IPS-15b (cell line): ENCODE measurements at regions not wholly inside any gene's neighbourhood (a gene's known extent, or its start where the extent isn't known, plus 50 kb on each side); places are given as distances from the start of the nearest gene placed in this dataset.

Experiments used
- H3K27me3 ChIP-seq: one replicate; pipeline ENCODE4 v1.6.1; 2013; ENCODE audit warnings: low read length; ENCODE audit not compliant: control insufficient read depth, insufficient read depth
- H3K36me3 ChIP-seq: one replicate; pipeline ENCODE4 v1.6.1; 2013; ENCODE audit warnings: low read length; ENCODE audit not compliant: control insufficient read depth, insufficient read depth
- H3K4me1 ChIP-seq: one replicate; pipeline ENCODE4 v1.6.1; 2013; ENCODE audit warnings: mild to moderate bottlenecking, low read length; ENCODE audit not compliant: control insufficient read depth, insufficient read depth
- H3K4me3 ChIP-seq: one replicate; pipeline ENCODE4 v1.5.1; 2013; ENCODE audit warnings: low read depth, low read length
- H3K9ac ChIP-seq: one replicate; pipeline ENCODE4 v1.6.1; 2013; ENCODE audit warnings: low read depth, mild to moderate bottlenecking, low read length
- H3K9me3 ChIP-seq: one replicate; pipeline ENCODE4 v1.6.1; 2013; ENCODE audit warnings: mild to moderate bottlenecking, low read length; ENCODE audit not compliant: control insufficient read depth, insufficient read depth

DNA sequence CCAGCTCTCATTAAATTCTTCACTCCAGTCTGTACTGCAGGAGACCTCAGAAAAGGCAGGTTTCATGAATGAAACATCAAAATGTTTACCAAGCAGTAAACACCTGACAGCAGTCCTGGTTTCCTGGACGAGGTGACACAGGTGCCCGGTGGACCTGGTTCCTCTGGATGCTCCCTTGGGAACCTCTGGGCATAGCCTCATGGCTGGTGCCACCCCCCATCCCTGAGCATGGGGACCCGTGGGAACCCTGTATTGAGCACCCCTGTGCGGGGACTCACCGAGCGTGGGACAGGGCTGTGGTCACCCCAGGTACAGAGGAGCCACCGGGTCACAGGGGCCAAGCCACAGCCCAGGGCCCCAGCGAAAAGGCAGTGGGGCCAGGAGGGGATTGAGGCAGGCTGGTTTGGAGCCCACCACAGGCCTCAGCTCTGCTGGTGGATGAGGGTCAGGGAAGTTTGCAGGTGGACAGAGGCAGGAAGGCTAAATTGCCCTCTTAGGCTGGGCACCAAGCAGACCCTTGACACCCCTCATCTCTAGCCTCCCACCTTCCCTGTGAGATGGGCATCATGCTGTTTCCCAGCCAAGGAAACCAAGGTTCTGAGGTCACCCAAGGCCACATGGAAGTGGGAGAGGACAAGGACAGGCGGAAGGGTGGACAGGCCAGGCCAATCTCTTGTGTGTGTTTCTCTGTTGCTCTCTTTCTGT, 158.4 kb downstream of the PTPRU start:
- Histone ChIP-seq H3K9me3 (no peaks in the 10 kb centered on the region), H3K9ac (no peak overlapping the region), H3K27me3 (no peaks in the 10 kb centered on the region), H3K4me1 (no peaks in the 10 kb centered on the region), H3K36me3 (no peaks in the 10 kb centered on the region), H3K4me3 (no peak overlapping the region)

DNA sequence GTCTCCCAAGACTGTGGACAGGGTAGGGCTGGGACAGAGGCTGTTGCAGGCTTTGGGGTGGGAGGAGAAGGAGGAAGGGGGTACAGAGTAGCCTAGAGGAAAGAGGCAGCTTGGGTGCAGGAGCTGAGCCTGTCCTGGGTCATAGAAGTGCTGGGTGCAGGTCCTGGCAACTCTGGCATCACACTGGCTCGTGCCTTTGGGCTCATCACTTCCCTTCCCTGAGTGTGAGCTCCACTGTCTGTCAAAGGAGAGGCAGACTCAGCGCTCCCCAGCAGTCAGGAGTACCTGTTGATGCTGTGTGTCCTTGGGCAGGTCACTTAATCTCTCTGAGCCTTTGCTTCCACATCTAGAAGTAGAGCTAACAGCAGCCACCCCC, 157.1 kb downstream of the PTPRU start:
- Histone ChIP-seq H3K4me1 (no peaks in the 10 kb centered on the region), H3K27me3 (no peaks in the 10 kb centered on the region), H3K9ac (no peak overlapping the region), H3K36me3 (no peaks in the 10 kb centered on the region), H3K4me3 (no peak overlapping the region), H3K9me3 (no peaks in the 10 kb centered on the region)

DNA sequence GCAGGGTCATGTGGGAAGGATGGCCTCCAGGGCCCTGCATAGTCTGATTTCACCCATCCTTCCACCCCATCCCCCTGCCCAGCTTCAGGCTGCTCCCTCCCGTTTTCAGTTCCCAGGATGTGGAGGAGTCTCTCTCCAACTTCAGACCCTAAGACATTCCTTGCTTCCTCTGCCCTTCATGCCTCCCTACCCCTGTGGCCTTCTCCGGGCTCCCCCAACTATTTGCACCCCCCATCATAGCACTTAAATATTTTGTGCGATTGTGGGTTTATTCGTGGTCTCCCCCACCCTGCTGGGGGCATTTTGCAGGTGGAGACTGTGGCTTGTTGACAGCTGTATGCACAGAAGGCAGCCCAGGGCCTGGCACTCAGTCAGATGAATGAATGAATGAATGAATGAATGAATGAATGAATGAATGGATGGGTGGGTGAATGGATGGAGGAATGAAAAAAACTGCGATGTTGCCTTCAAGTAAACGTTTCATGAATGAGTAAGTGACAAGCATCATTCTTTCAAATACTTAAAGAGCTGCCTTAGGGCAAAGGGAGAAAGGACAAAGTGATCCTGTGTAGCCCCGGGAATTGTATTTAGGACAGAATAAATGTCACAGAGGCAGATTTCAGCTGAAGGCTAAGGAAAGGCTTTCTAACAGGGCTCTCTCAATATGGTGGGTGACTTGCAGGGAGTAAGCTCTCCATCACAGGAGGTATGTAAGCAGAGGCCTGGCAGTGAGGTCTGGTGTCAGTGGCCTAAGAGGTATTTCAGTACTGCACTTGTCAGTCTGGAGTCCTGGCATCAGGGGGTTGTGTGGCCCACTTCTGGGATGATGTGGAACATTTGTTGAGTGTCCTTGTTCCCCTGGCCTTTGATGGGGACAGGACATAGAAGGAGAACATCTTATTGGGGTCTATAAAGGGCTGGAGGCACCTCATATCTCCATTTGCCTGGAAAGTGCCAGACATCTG, 156.4 kb downstream of the PTPRU start:
- Histone ChIP-seq H3K9ac (no peak overlapping the region), H3K27me3 (no peaks in the 10 kb centered on the region), H3K4me3 (no peak overlapping the region), H3K36me3 (no peaks in the 10 kb centered on the region), H3K4me1 (no peaks in the 10 kb centered on the region), H3K9me3 (no peaks in the 10 kb centered on the region)

DNA sequence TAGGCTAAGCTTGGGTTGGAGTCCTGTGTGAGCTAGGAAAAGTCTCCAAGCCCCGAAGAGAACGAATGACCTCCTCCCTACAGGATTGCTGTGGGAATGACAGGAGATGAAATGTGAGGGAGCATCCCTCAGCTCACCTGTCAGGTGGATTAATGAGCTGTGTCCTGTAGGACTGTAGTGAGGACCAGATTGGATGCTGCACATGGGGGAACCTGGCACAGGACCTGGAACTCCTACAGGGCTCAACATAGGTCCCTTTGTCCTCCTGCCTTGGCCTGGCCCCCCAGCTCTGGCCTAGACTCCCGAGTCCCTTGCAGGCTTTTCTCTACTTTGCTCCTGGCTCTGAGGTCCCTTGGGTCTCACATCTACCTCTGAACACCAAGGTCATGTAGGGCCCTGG, 155.7 kb downstream of the PTPRU start:
- Histone ChIP-seq H3K9ac (no peak overlapping the region), H3K36me3 (no peaks in the 10 kb centered on the region), H3K27me3 (no peaks in the 10 kb centered on the region), H3K4me3 (no peak overlapping the region), H3K9me3 (no peaks in the 10 kb centered on the region), H3K4me1 (no peaks in the 10 kb centered on the region)

DNA sequence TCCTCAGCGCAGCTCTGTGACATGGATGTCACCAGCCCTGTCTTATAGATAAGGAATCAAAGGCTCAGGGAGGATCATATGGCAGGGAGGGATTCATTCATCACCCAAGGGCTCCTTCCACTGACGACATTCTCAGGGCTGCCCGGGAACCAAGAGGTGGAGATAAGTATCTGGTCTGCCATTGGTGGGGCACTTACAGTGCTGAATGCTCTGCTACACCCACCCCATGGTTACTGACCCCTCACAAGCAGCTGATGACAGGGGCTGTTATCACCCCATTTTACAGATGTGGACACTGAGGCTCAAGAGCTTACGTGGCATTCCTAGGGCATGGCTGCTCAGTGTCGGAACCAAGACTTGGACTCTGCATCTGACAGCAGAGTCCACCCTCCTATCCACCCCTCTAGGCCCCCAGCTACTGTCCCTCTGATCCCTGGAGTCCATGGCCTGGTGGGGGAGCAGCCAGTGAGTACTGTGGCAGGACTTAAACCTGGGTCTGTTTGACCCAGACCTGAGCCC, 155.1 kb downstream of the PTPRU start:
- Histone ChIP-seq H3K36me3 (no peaks in the 10 kb centered on the region), H3K4me1 (no peaks in the 10 kb centered on the region), H3K27me3 (no peaks in the 10 kb centered on the region), H3K9ac (no peak overlapping the region), H3K4me3 (no peak overlapping the region), H3K9me3 (no peaks in the 10 kb centered on the region)

DNA sequence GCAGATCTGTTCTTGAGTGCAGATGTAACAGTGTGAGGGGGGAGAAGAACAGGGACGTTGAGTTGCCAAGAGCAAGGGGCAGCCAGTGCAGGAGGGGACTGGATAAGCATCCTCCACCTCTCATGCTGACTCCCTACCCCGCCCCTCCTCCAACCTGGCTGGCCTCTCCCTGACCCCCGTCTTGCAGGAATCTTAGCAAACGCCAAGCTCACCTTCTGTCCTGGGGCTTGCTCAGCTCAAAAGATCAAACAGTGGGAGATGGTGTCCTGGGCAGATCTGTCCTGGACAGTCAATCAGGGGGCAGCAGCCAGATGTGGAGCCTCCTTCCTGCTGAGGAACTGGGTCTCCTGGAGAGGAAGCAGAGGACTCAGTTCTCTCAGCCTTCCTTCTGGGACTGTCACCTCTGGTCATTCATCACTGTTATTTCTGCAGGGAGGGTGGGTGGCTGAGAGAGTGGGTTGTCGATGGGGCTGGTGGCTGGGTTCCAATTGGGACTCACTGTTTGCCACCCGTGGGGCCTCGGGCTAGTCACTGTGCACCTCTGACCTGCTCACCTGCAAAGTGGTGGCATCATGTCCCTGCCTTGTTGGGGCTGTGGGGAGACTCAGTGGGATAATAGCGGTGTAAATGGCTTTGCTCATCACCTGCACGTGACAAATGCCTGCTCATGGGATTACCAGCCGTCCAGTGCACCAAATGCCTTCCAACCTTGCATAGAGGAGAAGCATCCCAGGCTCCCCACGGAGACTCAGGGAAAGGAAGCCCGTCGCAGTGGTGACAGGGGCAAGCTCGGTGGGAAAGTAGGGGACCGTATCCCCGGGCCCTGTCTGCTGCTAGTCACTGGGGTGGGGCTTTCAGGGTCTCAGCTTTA, 154.4 kb downstream of the PTPRU start:
- Histone ChIP-seq H3K4me3 (no peak overlapping the region), H3K27me3 (no peaks in the 10 kb centered on the region), H3K36me3 (no peaks in the 10 kb centered on the region), H3K9ac (no peak overlapping the region), H3K4me1 (no peaks in the 10 kb centered on the region), H3K9me3 (no peaks in the 10 kb centered on the region)

DNA sequence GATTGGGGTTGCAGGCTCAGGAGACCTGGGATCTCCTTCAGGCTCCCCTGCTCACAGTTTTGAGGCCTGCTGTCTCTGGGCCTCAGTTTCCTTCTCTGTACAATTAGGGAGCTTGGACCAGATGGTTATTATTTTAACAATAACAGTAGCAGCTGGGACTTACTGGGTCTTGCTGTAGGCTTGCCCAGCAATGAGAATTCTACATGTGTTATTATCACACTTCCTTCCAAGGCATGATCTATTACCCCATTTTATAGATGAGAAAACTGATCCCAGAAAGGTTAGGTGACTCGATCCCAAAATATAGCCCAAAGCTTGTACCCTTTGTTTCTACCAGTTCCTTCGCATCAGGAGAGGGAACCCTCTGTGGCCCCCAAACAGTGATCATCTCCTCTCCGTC, 153.8 kb downstream of the PTPRU start:
- H3K27me3 ChIP-seq = no peaks in the 10 kb centered on the region
- no peak overlapping the region for H3K4me3 ChIP-seq
- no peaks in the 10 kb centered on the region for H3K36me3 ChIP-seq
- no peak overlapping the region for H3K9ac ChIP-seq
- H3K4me1 ChIP-seq = no peaks in the 10 kb centered on the region
- H3K9me3 ChIP-seq = no peaks in the 10 kb centered on the region

DNA sequence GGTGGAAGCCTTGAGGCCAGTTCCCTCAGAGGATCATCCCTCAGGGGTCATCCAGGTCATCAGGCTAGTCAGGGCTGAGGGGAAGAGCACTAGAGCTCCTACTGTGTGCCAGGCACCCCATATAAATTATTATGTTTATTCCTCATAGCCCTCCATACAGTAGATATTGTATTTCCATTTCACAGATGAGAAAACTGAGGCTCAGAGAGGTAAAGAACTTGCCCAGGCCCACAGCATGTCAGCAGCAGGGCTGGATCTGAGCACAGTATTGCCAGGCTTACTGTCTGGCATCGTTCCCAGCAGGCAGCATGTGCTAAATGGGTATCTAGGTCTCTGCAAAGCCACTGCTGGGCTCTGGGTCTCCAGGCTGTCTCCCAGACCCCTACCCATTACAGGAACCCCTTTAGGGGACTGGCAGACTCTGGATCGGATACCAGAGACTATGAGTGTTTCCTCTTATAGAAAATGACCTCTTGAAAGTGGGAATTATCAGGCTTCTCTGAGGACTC, 153.3 kb downstream of the PTPRU start:
- Histone ChIP-seq H3K4me1 (no peaks in the 10 kb centered on the region), H3K36me3 (no peaks in the 10 kb centered on the region), H3K4me3 (no peak overlapping the region), H3K9me3 (no peaks in the 10 kb centered on the region), H3K9ac (no peak overlapping the region), H3K27me3 (no peaks in the 10 kb centered on the region)

DNA sequence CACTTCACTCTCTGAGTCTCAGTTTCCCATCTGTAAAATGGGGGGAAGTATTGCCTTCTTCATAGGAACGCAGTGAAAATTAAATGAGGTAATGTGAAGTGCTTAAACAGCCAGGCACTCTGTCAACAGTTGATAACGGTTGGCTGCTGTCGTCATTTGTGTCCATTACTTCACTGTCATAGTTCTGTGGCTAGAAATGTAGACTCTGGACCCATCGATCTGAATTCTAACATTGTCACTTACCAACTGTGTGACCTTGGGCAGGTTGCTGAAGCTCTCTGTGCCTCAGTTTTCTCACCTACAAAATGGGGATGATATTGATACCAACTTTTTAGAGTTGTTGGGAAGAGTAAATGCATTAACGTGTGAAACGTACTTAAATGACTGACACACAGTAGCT, 152.6 kb downstream of the PTPRU start:
- no peaks in the 10 kb centered on the region for H3K36me3 ChIP-seq
- H3K9ac ChIP-seq = no peak overlapping the region
- no peaks in the 10 kb centered on the region for H3K4me1 ChIP-seq
- H3K27me3 ChIP-seq = no peaks in the 10 kb centered on the region
- no peaks in the 10 kb centered on the region for H3K9me3 ChIP-seq
- no peak overlapping the region for H3K4me3 ChIP-seq

DNA sequence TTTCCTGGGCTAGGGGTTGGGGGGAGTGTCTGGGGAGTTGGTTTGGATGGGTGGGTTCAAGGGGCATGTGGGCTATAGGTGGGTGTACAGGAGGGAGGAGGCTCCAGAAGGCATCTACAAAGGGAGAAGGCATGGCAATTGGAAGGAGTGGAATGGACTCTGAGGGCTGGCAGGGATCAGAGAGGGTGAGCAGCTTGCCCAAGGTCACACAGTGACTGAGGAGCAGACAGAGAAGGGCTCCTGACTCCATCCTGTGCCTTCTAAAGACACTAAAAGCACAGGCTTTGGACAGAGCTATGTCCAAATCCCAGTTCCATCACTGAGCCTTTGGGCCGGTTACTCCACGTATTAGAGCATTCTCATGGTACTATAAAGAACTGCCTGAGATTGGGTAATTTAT, 151.8 kb downstream of the PTPRU start:
- H3K4me3 ChIP-seq = no peak overlapping the region
- H3K4me1 ChIP-seq = no peaks in the 10 kb centered on the region
- no peaks in the 10 kb centered on the region for H3K36me3 ChIP-seq
- no peaks in the 10 kb centered on the region for H3K27me3 ChIP-seq
- H3K9ac ChIP-seq = no peak overlapping the region
- no peaks in the 10 kb centered on the region for H3K9me3 ChIP-seq

DNA sequence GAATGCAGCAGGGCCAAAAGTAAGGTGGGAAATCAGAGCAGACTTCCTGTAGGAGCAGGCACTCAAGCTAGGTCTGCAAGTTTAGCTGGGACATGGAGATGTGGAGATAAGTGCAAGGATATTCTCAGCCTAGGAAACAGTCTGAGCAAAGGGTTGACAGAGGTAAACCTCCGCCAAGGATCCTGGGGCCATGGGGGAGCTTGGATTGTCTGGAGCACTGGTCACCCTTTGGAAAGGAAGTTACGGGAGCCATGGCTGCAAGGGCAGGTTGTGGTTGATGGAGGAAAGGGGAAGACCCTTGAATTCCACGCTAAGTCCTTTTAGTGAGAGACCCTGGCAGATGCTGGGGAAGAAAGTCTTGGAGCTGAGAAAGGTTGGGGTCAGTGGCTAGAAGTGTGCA, 150.9 kb downstream of the PTPRU start:
- Histone ChIP-seq H3K4me1 (no peaks in the 10 kb centered on the region), H3K9me3 (no peaks in the 10 kb centered on the region), H3K4me3 (no peak overlapping the region), H3K9ac (no peak overlapping the region), H3K36me3 (no peaks in the 10 kb centered on the region), H3K27me3 (no peaks in the 10 kb centered on the region)
